ENCODE measurements at regions not wholly inside any gene's neighbourhood (a gene's known extent, or its start where the extent isn't known, plus 50 kb on each side); places are given as distances from the start of the nearest gene placed in this dataset.

DNA sequence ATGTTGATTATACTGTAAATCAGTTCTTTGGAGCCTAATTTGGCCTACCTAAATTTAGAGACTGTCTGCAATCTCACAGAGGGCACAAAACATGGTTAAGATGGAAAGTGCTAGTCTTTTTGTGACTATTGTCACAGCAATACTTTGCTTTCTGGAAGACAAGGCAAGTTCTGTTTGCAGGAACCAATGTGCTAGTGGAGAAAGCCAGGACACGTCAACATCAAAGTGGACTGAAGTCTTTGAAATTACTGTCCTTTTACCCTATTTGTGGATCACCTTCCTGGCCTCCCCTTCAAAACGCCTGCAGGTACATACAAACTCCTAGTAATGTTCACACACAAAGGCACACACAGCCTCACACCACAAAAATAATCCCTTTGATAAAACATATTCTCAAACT, 248.7 kb downstream of the MAN2A1 start:
- Histone ChIP-seq H2BK120ac (ENCODE audit: low read depth, low read length, poor library complexity, severe bottlenecking) (no peak overlapping the region), H3K9ac (ENCODE audit: extremely low read depth, insufficient read length, low read length) (no peak overlapping the region), H4K8ac (replicated peaks; ENCODE audit: insufficient read length, low read depth, low read length) (no peak overlapping the region), H3K4me2 (ENCODE audit: insufficient read depth, insufficient read length, low read length) (no peak overlapping the region), H2BK15ac (ENCODE audit: low read depth, low read length) (no peak overlapping the region), H3K27me3 (ENCODE audit: insufficient read depth, low read length) (no peaks in the 10 kb centered on the region), H3K56ac (ENCODE audit: insufficient read length, low read depth, low read length) (no peak overlapping the region), H2BK20ac (ENCODE audit: low read depth, low read length, poor library complexity, severe bottlenecking) (no peak overlapping the region), H2BK5ac (ENCODE audit: insufficient read length, low read length) (no peak overlapping the region), H3K79me2 (ENCODE audit: insufficient read depth, low read length) (no peaks in the 10 kb centered on the region), H3K4me1 (ENCODE audit: insufficient read depth, low read length) (no peaks in the 10 kb centered on the region), H2AK5ac (ENCODE audit: insufficient read length, low read length) (no peak overlapping the region), H3K79me1 (ENCODE audit: insufficient read depth, low read depth, low read length, poor library complexity, severe bottlenecking) (no peaks in the 10 kb centered on the region), H2BK12ac (ENCODE audit: insufficient read length, low read depth, low read length) (no peak overlapping the region), H3K4ac (ENCODE audit: low read depth, low read length) (no peak overlapping the region), H3K18ac (ENCODE audit: insufficient read length, low read depth, low read length) (no peak overlapping the region), H3K27ac (ENCODE audit: insufficient read length, low read depth, low read length) (no peak overlapping the region), H3K23ac (ENCODE audit: insufficient read length, low read depth, low read length) (no peak overlapping the region), H2AFZ (ENCODE audit: low read length) (no peak overlapping the region), H3K9me3 (ENCODE audit: control insufficient read depth, low read depth, low read length) (no peaks in the 10 kb centered on the region), H3K23me2 (ENCODE audit: insufficient read length, low read depth, low read length, poor library complexity, severe bottlenecking) (no peaks in the 10 kb centered on the region), H3T11ph (ENCODE audit: low read length) (no peak overlapping the region), H4K91ac (ENCODE audit: insufficient read length, low read depth, low read length) (no peak overlapping the region), H4K20me1 (ENCODE audit: control insufficient read depth, insufficient read depth, insufficient read length) (no peaks in the 10 kb centered on the region), H3K14ac (ENCODE audit: insufficient read depth, low read length) (no peak overlapping the region), H4K5ac (ENCODE audit: insufficient read length, low read depth, low read length) (no peak overlapping the region)
- TF ChIP-seq, protein P1, sequence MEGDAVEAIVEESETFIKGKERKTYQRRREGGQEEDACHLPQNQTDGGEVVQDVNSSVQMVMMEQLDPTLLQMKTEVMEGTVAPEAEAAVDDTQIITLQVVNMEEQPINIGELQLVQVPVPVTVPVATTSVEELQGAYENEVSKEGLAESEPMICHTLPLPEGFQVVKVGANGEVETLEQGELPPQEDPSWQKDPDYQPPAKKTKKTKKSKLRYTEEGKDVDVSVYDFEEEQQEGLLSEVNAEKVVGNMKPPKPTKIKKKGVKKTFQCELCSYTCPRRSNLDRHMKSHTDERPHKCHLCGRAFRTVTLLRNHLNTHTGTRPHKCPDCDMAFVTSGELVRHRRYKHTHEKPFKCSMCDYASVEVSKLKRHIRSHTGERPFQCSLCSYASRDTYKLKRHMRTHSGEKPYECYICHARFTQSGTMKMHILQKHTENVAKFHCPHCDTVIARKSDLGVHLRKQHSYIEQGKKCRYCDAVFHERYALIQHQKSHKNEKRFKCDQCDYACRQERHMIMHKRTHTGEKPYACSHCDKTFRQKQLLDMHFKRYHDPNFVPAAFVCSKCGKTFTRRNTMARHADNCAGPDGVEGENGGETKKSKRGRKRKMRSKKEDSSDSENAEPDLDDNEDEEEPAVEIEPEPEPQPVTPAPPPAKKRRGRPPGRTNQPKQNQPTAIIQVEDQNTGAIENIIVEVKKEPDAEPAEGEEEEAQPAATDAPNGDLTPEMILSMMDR (conservative IDR thresholded peaks at IDR 0.05): no peak
- Mint-ChIP-seq H3K4me3 (no peak overlapping the region), H3K36me3 (ENCODE audit: insufficient read depth in 1 of 3, low read depth in 3 of 3) (peaks cover 0 to 3% (median 0%) of the 10 kb centered on the region in 3 experiments; a peak in 1 of 7 replicates), H3K27me3 (ENCODE audit: low read depth) (no peaks in the 10 kb centered on the region), H3K4me1 (peaks cover 6 to 9% of the 10 kb centered on the region in 2 experiments), H3K27ac (no peak overlapping the region), H3K9me3 (peaks cover 3 to 11% of the 10 kb centered on the region in 2 experiments; a peak in 2 of 5 replicates)
- no CpG with 5 or more reads among the region's 2 CpGs for WGBS (ENCODE audit: extremely low coverage, insufficient read length, low lambda C conversion rate)
- no peak for DNase-seq

Measured in H9 (cell line).